ENCODE measurements at regions not wholly inside any gene's neighbourhood (a gene's known extent, or its start where the extent isn't known, plus 50 kb on each side); places are given as distances from the start of the nearest gene placed in this dataset.
"Not testable (repeated sequence)": the region's sequence is repeated elsewhere in the genome, so short reads cannot be mapped to it uniquely, and the experiment has no call there.

- TF ChIP-seq POLR2A (IDR thresholded peaks at IDR 0.05; ENCODE audit: low read length) (no peak), GATA1 (IDR thresholded peaks at IDR 0.05; ENCODE audit: low read depth, low read length) (no peak)
- DNase-seq: no peak
These were observed 64.2 kb downstream of the MRPL36 start for GRCh38 chr5:1735320-1735970.

- TF ChIP-seq GATA1 (IDR thresholded peaks at IDR 0.05; ENCODE audit: low read depth, low read length): no peak
- no peak for TF ChIP-seq POLR2A (IDR thresholded peaks at IDR 0.05; ENCODE audit: low read length)
- no peak for DNase-seq
These were observed 64.7 kb downstream of the MRPL36 start for GRCh38 chr5:1734908-1735289.

- TF ChIP-seq GATA1 (IDR thresholded peaks at IDR 0.05; ENCODE audit: low read depth, low read length) (no peak), POLR2A (IDR thresholded peaks at IDR 0.05; ENCODE audit: low read length) (no peak)
- no peak for DNase-seq
These were observed 65.2 kb downstream of the MRPL36 start for GRCh38 chr5:1734271-1734907.

- no peak for DNase-seq
- TF ChIP-seq GATA1 (IDR thresholded peaks at IDR 0.05; ENCODE audit: low read depth, low read length) (no peak), POLR2A (IDR thresholded peaks at IDR 0.05; ENCODE audit: low read length) (no peak)
These were observed 66.3 kb downstream of the MRPL36 start for GRCh38 chr5:1733369-1733768.

- TF ChIP-seq GATA1 (IDR thresholded peaks at IDR 0.05; ENCODE audit: low read depth, low read length) (no peak), POLR2A (IDR thresholded peaks at IDR 0.05; ENCODE audit: low read length) (no peak)
- DNase-seq: no peak
These were observed 66.7 kb downstream of the MRPL36 start for GRCh38 chr5:1732945-1733344.

- TF ChIP-seq POLR2A (IDR thresholded peaks at IDR 0.05; ENCODE audit: low read length) (no peak), GATA1 (IDR thresholded peaks at IDR 0.05; ENCODE audit: low read depth, low read length) (no peak)
- no peak for DNase-seq
These were observed 67.2 kb downstream of the MRPL36 start for GRCh38 chr5:1732238-1732941.

GRCh38 chr5:1731855-1732237 lies 67.8 kb downstream of the MRPL36 start:
- DNase-seq: not testable (repeated sequence)

GRCh38 chr5:1731091-1731639 lies 68.5 kb downstream of the MRPL36 start:
- DNase-seq: no peak
- no peak for TF ChIP-seq GATA1 (IDR thresholded peaks at IDR 0.05; ENCODE audit: low read depth, low read length)
- no peak for TF ChIP-seq POLR2A (IDR thresholded peaks at IDR 0.05; ENCODE audit: low read length)

GRCh38 chr5:1730487-1730847 lies 69.2 kb downstream of the MRPL36 start:
- TF ChIP-seq POLR2A (IDR thresholded peaks at IDR 0.05; ENCODE audit: low read length): no peak
- TF ChIP-seq GATA1 (IDR thresholded peaks at IDR 0.05; ENCODE audit: low read depth, low read length): no peak

GRCh38 chr5:1729641-1730486 lies 69.8 kb downstream of the MRPL36 start:
- TF ChIP-seq GATA1 (IDR thresholded peaks at IDR 0.05; ENCODE audit: low read depth, low read length) (no peak), POLR2A (IDR thresholded peaks at IDR 0.05; ENCODE audit: low read length) (no peak)
- no peak for DNase-seq

More at GRCh38 chr5:1730487-1730847, 69.2 kb downstream of the MRPL36 start:
- no peak for DNase-seq

- DNase-seq: no peak
- TF ChIP-seq POLR2A (IDR thresholded peaks at IDR 0.05; ENCODE audit: low read length): no peak
- no peak for TF ChIP-seq GATA1 (IDR thresholded peaks at IDR 0.05; ENCODE audit: low read depth, low read length)
These were observed 70.8 kb downstream of the MRPL36 start for GRCh38 chr5:1728846-1729245.

- TF ChIP-seq POLR2A (IDR thresholded peaks at IDR 0.05; ENCODE audit: low read length) (no peak), GATA1 (IDR thresholded peaks at IDR 0.05; ENCODE audit: low read depth, low read length) (no peak)
- no peak for DNase-seq
These were observed 72.1 kb downstream of the MRPL36 start for GRCh38 chr5:1727571-1727970.

- TF ChIP-seq POLR2A (IDR thresholded peaks at IDR 0.05; ENCODE audit: low read length) (no peak), GATA1 (IDR thresholded peaks at IDR 0.05; ENCODE audit: low read depth, low read length) (no peak)
- DNase-seq: no peak
These were observed 72.7 kb downstream of the MRPL36 start for GRCh38 chr5:1726956-1727355.

GRCh38 chr5:1726469-1726865 lies 73.2 kb downstream of the MRPL36 start:
- no peak for TF ChIP-seq POLR2A (IDR thresholded peaks at IDR 0.05; ENCODE audit: low read length)
- TF ChIP-seq GATA1 (IDR thresholded peaks at IDR 0.05; ENCODE audit: low read depth, low read length): no peak
- DNase-seq: no peak

Data from erythroblast (primary cell).